KMS-11 (cell line): ENCODE measurements at regions not wholly inside any gene's neighbourhood (a gene's known extent, or its start where the extent isn't known, plus 50 kb on each side); places are given as distances from the start of the nearest gene placed in this dataset.

Source experiments
- H2AFZ ChIP-seq: fragments of 200-600 bp; sonication (generic); 2 replicates; pipeline ENCODE4 v1.6.1; 2016; ENCODE audit warnings: antibody characterized with exemption, mixed run types, low read depth
- H3K27ac ChIP-seq: fragments of 200-600 bp; sonication (generic); 2 replicates; pipeline ENCODE4 v1.6.1; 2016; ENCODE audit warnings: mild to moderate bottlenecking, mixed run types
- H3K27me3 ChIP-seq: fragments of 200-600 bp; sonication (generic); 2 replicates; pipeline ENCODE4 v1.6.1; 2017; ENCODE audit warnings: mild to moderate bottlenecking, low read depth, mixed run types, moderate library complexity; ENCODE audit not compliant: insufficient read depth
- H3K36me3 ChIP-seq: fragments of 200-600 bp; sonication (generic); 2 replicates; pipeline ENCODE4 v1.6.1; 2017; ENCODE audit warnings: mild to moderate bottlenecking, mixed run types; ENCODE audit not compliant: insufficient read depth
- H3K4me1 ChIP-seq: fragments of 200-600 bp; sonication (generic); 2 replicates; pipeline ENCODE4 v1.6.1; 2016; ENCODE audit warnings: mild to moderate bottlenecking, low read depth, mixed run types; ENCODE audit not compliant: poor library complexity, severe bottlenecking
- H3K4me2 ChIP-seq: fragments of 200-600 bp; sonication (generic); 2 replicates; pipeline ENCODE4 v1.7.0; 2016; ENCODE audit warnings: mild to moderate bottlenecking, mixed run types
- H3K4me3 ChIP-seq: fragments of 200-600 bp; sonication (generic); IDR thresholded peaks from 2 replicates; pipeline ENCODE4 v1.6.1; 2017; ENCODE audit warnings: low read depth, low read length, mixed read lengths; ENCODE audit not compliant: insufficient read depth
- H3K79me2 ChIP-seq: fragments of 200-600 bp; sonication (generic); 2 replicates; pipeline ENCODE4 v1.6.1; 2016; ENCODE audit warnings: low read depth, mixed run types; ENCODE audit not compliant: insufficient read depth
- H3K9ac ChIP-seq: fragments of 200-600 bp; sonication (generic); 2 replicates; pipeline ENCODE4 v1.6.1; 2016; ENCODE audit warnings: mild to moderate bottlenecking, mixed run types
- H4K20me1 ChIP-seq: fragments of 200-600 bp; sonication (generic); 2 replicates; pipeline ENCODE4 v1.6.1; 2016; ENCODE audit warnings: mild to moderate bottlenecking, mixed run types; ENCODE audit not compliant: insufficient read depth
- CTCF ChIP-seq: fragments of 200-600 bp; sonication (generic); conservative IDR thresholded peaks from 2 replicates; pipeline ENCODE4 v1.6.1; 2017; ENCODE audit warnings: low read depth, mild to moderate bottlenecking, antibody characterized with exemption, low read length, moderate library complexity, mixed read lengths

GRCh38 chr15:54829821-54830220, 366.9 kb downstream of the RSL24D1 start:
- no peaks in the 10 kb centered on the region for H4K20me1 ChIP-seq
- H2AFZ ChIP-seq: no peak overlapping the region
- no peak overlapping the region for H3K4me3 ChIP-seq
- H3K4me1 ChIP-seq: peaks cover 2% of the 10 kb centered on the region
- no peaks in the 10 kb centered on the region for H3K36me3 ChIP-seq
- H3K79me2 ChIP-seq: no peaks in the 10 kb centered on the region
- H3K27me3 ChIP-seq: no peaks in the 10 kb centered on the region
- H3K27ac ChIP-seq: no peak overlapping the region
- H3K4me2 ChIP-seq: no peak overlapping the region
- no peak overlapping the region for H3K9ac ChIP-seq
- no peak for TF ChIP-seq CTCF

- TF ChIP-seq CTCF: no peak
Measured at GRCh38 chr15:54820811-54821210, 375.9 kb downstream of the RSL24D1 start.

GRCh38 chr15:54820098-54820497, 376.6 kb downstream of the RSL24D1 start:
- Histone ChIP-seq H4K20me1 (no peaks in the 10 kb centered on the region), H3K4me2 (no peak overlapping the region)
- TF ChIP-seq CTCF: no peak

More at GRCh38 chr15:54820811-54821210, 375.9 kb downstream of the RSL24D1 start:
- H3K36me3 ChIP-seq: no peaks in the 10 kb centered on the region
- no peaks in the 10 kb centered on the region for H4K20me1 ChIP-seq
- no peaks in the 10 kb centered on the region for H3K79me2 ChIP-seq
- no peak overlapping the region for H3K4me2 ChIP-seq
- H3K27ac ChIP-seq: no peak overlapping the region
- no peaks in the 10 kb centered on the region for H3K4me1 ChIP-seq
- no peak overlapping the region for H3K4me3 ChIP-seq
- no peaks in the 10 kb centered on the region for H3K27me3 ChIP-seq
- H3K9ac ChIP-seq: no peak overlapping the region
- H2AFZ ChIP-seq: no peak overlapping the region

GRCh38 chr15:54816401-54816800, 380.3 kb downstream of the RSL24D1 start:
- Histone ChIP-seq H3K4me2 (no peak overlapping the region), H3K4me3 (no peak overlapping the region)

More at GRCh38 chr15:54820098-54820497, 376.6 kb downstream of the RSL24D1 start:
- Histone ChIP-seq H3K27me3 (no peaks in the 10 kb centered on the region), H3K79me2 (no peaks in the 10 kb centered on the region), H3K4me1 (no peaks in the 10 kb centered on the region), H3K36me3 (no peaks in the 10 kb centered on the region), H3K4me3 (no peak overlapping the region), H3K27ac (no peak overlapping the region), H2AFZ (no peak overlapping the region), H3K9ac (no peak overlapping the region)

More at GRCh38 chr15:54816401-54816800, 380.3 kb downstream of the RSL24D1 start:
- Histone ChIP-seq H3K79me2 (no peaks in the 10 kb centered on the region), H3K9ac (no peak overlapping the region), H3K27ac (no peak overlapping the region), H2AFZ (no peak overlapping the region), H3K4me1 (no peaks in the 10 kb centered on the region), H3K36me3 (no peaks in the 10 kb centered on the region), H4K20me1 (no peaks in the 10 kb centered on the region), H3K27me3 (no peaks in the 10 kb centered on the region)
- TF ChIP-seq CTCF: no peak
